ENCODE measurements at regions not wholly inside any gene's neighbourhood (a gene's known extent, or its start where the extent isn't known, plus 50 kb on each side); places are given as distances from the start of the nearest gene placed in this dataset.
"Not testable (repeated sequence)": the region's sequence is repeated elsewhere in the genome, so short reads cannot be mapped to it uniquely, and the experiment has no call there.

GRCh38 chr3:8348076-8348475 lies 153.5 kb upstream of the LMCD1 start:
- DNase-seq (ENCODE audit: extremely low read depth, insufficient read length), result no peak
- TF ChIP-seq CTCF (IDR thresholded peaks at IDR 0.05; ENCODE audit: insufficient read depth, low read length, poor library complexity, severe bottlenecking), result no peak
- Histone ChIP-seq H3K36me3 (ENCODE audit: control insufficient read depth, insufficient read depth, low read length) (no peaks in the 10 kb centered on the region), H3K27me3 (replicated peaks; ENCODE audit: control insufficient read depth, insufficient read depth, low read length) (no peaks in the 10 kb centered on the region), H3K4me3 (replicated peaks; ENCODE audit: low read depth, low read length) (no peak overlapping the region)

GRCh38 chr3:8352475-8352874 lies 149.1 kb upstream of the LMCD1 start:
- Histone ChIP-seq H3K36me3 (ENCODE audit: control insufficient read depth, insufficient read depth, low read length) (no peaks in the 10 kb centered on the region), H3K4me3 (replicated peaks; ENCODE audit: low read depth, low read length) (no peak overlapping the region), H3K27me3 (replicated peaks; ENCODE audit: control insufficient read depth, insufficient read depth, low read length) (no peaks in the 10 kb centered on the region)
- no peak for TF ChIP-seq CTCF (IDR thresholded peaks at IDR 0.05; ENCODE audit: insufficient read depth, low read length, poor library complexity, severe bottlenecking)
- DNase-seq (ENCODE audit: extremely low read depth, insufficient read length), result no peak

GRCh38 chr3:8353364-8353763 lies 148.3 kb upstream of the LMCD1 start:
- TF ChIP-seq CTCF (IDR thresholded peaks at IDR 0.05; ENCODE audit: insufficient read depth, low read length, poor library complexity, severe bottlenecking), result no peak
- DNase-seq (ENCODE audit: extremely low read depth, insufficient read length), result no peak

GRCh38 chr3:8355346-8355745 lies 146.3 kb upstream of the LMCD1 start:
- no peak for DNase-seq (ENCODE audit: extremely low read depth, insufficient read length)
- Histone ChIP-seq H3K4me3 (replicated peaks; ENCODE audit: low read depth, low read length) (no peak overlapping the region), H3K36me3 (ENCODE audit: control insufficient read depth, insufficient read depth, low read length) (no peaks in the 10 kb centered on the region), H3K27me3 (replicated peaks; ENCODE audit: control insufficient read depth, insufficient read depth, low read length) (no peaks in the 10 kb centered on the region)
- no peak for TF ChIP-seq CTCF (IDR thresholded peaks at IDR 0.05; ENCODE audit: insufficient read depth, low read length, poor library complexity, severe bottlenecking)

More at GRCh38 chr3:8353364-8353763, 148.3 kb upstream of the LMCD1 start:
- Histone ChIP-seq H3K27me3 (replicated peaks; ENCODE audit: control insufficient read depth, insufficient read depth, low read length) (no peaks in the 10 kb centered on the region), H3K4me3 (replicated peaks; ENCODE audit: low read depth, low read length) (no peak overlapping the region), H3K36me3 (ENCODE audit: control insufficient read depth, insufficient read depth, low read length) (no peaks in the 10 kb centered on the region)

GRCh38 chr3:8356066-8356465 lies 145.6 kb upstream of the LMCD1 start:
- not testable (repeated sequence) for H3K27me3 ChIP-seq (replicated peaks; ENCODE audit: control insufficient read depth, insufficient read depth, low read length); H3K4me3 ChIP-seq (replicated peaks; ENCODE audit: low read depth, low read length); H3K36me3 ChIP-seq (ENCODE audit: control insufficient read depth, insufficient read depth, low read length); DNase-seq (ENCODE audit: extremely low read depth, insufficient read length)

- DNase-seq (ENCODE audit: extremely low read depth, insufficient read length), result no peak
- no peak for TF ChIP-seq CTCF (IDR thresholded peaks at IDR 0.05; ENCODE audit: insufficient read depth, low read length, poor library complexity, severe bottlenecking)
- H3K36me3 ChIP-seq (ENCODE audit: control insufficient read depth, insufficient read depth, low read length), result no peaks in the 10 kb centered on the region
- H3K27me3 ChIP-seq (replicated peaks; ENCODE audit: control insufficient read depth, insufficient read depth, low read length), result no peaks in the 10 kb centered on the region
- H3K4me3 ChIP-seq (replicated peaks; ENCODE audit: low read depth, low read length), result no peak overlapping the region
Measured at GRCh38 chr3:8357859-8358258, 143.8 kb upstream of the LMCD1 start.
